Neural progenitor cell (in vitro differentiated cells): ENCODE measurements at regions not wholly inside any gene's neighbourhood (a gene's known extent, or its start where the extent isn't known, plus 50 kb on each side); places are given as distances from the start of the nearest gene placed in this dataset.

ENCODE experiments used
- DNase-seq: peaks from one replicate; pipeline ENCODE4 v3.0.0-alpha.2; 2016; ENCODE audit warnings: low spot score
- H2AFZ ChIP-seq: fragments of 200-600 bp; sonication (generic); replicated peaks from 2 replicates; pipeline ENCODE4 v1.6.1; 2016; ENCODE audit warnings: antibody characterized with exemption
- H3F3A ChIP-seq: fragments of 200-600 bp; sonication (generic); 2 replicates; pipeline ENCODE4 v1.6.1; 2016; ENCODE audit warnings: antibody characterized with exemption, low read depth
- H3K27ac ChIP-seq: fragments of 200-600 bp; sonication (generic); 2 replicates; pipeline ENCODE4 v1.5.1; 2016; ENCODE audit warnings: mild to moderate bottlenecking
- H3K27me3 ChIP-seq: fragments of 200-600 bp; sonication (generic); 2 replicates; pipeline ENCODE4 v1.6.1; 2016; ENCODE audit warnings: mild to moderate bottlenecking, moderate library complexity
- H3K36me3 ChIP-seq: fragments of 200-600 bp; sonication (generic); 2 replicates; pipeline ENCODE4 v1.5.1; 2016
- H3K4me1 ChIP-seq: fragments of 200-600 bp; sonication (generic); 2 replicates; pipeline ENCODE4 v1.6.1; 2016; ENCODE audit warnings: mixed run types
- H3K4me2 ChIP-seq: fragments of 200-600 bp; sonication (generic); 2 replicates; pipeline ENCODE4 v1.6.1; 2016
- H3K4me3 ChIP-seq: fragments of 200-600 bp; sonication (generic); 2 replicates; pipeline ENCODE4 v1.5.1; 2016
- H3K79me2 ChIP-seq: fragments of 200-600 bp; sonication (generic); 2 replicates; pipeline ENCODE4 v1.6.1; 2016; ENCODE audit warnings: low read depth
- H3K9ac ChIP-seq: fragments of 200-600 bp; sonication (generic); 2 replicates; pipeline ENCODE4 v1.6.1; 2016
- H3K9me3 ChIP-seq: fragments of 200-600 bp; sonication (generic); 2 replicates; pipeline ENCODE4 v1.5.1; 2016; ENCODE audit warnings: low read depth
- H4K20me1 ChIP-seq: fragments of 200-600 bp; sonication (generic); 2 replicates; pipeline ENCODE4 v1.6.1; 2016; ENCODE audit warnings: low read depth
- H3K27ac Mint-ChIP-seq: 3 replicates; pipeline ENCODE4 v1.8.0; 2021; ENCODE audit warnings: mixed read lengths
- H3K27me3 Mint-ChIP-seq: 2 replicates; pipeline ENCODE4 v1.8.0; 2022; ENCODE audit warnings: low read depth, mild to moderate bottlenecking, inconsistent platforms, moderate library complexity, mixed read lengths; ENCODE audit not compliant: insufficient read depth
- H3K36me3 Mint-ChIP-seq: 3 replicates; pipeline ENCODE4 v1.8.0; 2021; ENCODE audit warnings: mixed read lengths
- H3K4me1 Mint-ChIP-seq: 3 replicates; pipeline ENCODE4 v1.8.0; 2021; ENCODE audit warnings: mixed read lengths
- H3K4me3 Mint-ChIP-seq: 3 replicates; pipeline ENCODE4 v1.8.0; 2021; ENCODE audit warnings: mild to moderate bottlenecking, moderate library complexity, mixed read lengths
- H3K9me3 Mint-ChIP-seq: 3 replicates; pipeline ENCODE4 v1.8.0; 2020; ENCODE audit warnings: mixed read lengths
- EZH2 ChIP-seq: fragments of 200-600 bp; sonication (generic); IDR thresholded peaks from 2 replicates; pipeline ENCODE4 v1.6.1; 2017; ENCODE audit warnings: antibody characterized with exemption, mild to moderate bottlenecking, moderate library complexity
- EZH2phosphoT487 ChIP-seq: fragments of 200-600 bp; sonication (generic); IDR thresholded peaks from 2 replicates; pipeline ENCODE4 v1.6.1; 2017; ENCODE audit warnings: antibody characterized with exemption
- TF ChIP-seq, protein P1 (sequence below): fragments of 200-600 bp; sonication (generic); IDR thresholded peaks from 2 replicates; pipeline ENCODE4 v1.5.1; 2017; ENCODE audit warnings: antibody characterized with exemption, mild to moderate bottlenecking

DNA sequence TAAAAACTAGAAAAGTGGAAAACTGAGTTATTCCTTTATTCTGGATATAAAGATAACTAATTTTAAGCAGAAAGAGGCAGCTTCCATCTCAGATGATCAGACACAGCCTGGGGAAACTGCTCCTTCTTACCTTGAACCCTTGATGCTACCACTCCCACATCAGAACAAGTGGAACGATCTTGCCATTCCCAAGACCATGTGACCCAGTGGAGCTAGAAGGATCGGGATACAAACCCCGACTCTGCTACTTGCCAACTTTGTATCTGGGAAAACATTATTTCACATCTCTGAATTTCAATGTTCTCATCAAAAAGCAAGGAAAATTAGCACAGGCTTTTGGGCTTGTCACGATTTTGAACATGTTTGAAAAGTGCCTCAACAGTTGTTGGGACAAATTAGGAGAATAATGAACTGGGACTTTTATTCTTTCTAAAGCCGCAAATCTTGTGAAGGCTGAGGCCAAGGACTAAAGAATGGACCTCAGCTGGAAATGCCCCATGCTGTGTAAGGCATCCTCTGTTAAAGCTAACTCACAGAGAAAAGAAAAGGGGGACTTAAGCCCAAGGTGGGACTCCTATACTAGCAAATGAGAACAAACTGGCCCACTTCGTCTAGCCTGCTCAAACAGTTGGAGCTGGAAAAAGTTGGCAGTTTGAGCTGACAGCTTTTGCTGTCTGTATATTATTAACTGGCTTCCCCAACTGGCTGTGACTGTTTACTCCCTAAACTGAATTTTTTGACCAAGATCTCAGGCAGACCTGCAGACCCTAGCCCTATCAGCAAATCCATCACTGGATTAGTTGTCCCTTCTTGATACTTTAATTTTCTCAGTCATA lies 552.3 kb downstream of the EFNA5 start:
- Histone ChIP-seq H4K20me1 (peaks cover 11% of the 10 kb centered on the region), H3K79me2 (no peaks in the 10 kb centered on the region), H3K9ac (no peak overlapping the region), H3K4me2 (peak overlapping the region; percentile 65), H3K36me3 (no peaks in the 10 kb centered on the region), H3K9me3 (no peaks in the 10 kb centered on the region), H3K4me1 (peaks cover 47% of the 10 kb centered on the region), H3K27me3 (no peaks in the 10 kb centered on the region), H3K4me3 (peak overlapping the region; percentile 14), H3F3A (peaks cover 22% of the 10 kb centered on the region), H3K27ac (no peak overlapping the region), H2AFZ (no peak overlapping the region)
- peak; percentile 74 for DNase-seq
- TF ChIP-seq, protein P1, sequence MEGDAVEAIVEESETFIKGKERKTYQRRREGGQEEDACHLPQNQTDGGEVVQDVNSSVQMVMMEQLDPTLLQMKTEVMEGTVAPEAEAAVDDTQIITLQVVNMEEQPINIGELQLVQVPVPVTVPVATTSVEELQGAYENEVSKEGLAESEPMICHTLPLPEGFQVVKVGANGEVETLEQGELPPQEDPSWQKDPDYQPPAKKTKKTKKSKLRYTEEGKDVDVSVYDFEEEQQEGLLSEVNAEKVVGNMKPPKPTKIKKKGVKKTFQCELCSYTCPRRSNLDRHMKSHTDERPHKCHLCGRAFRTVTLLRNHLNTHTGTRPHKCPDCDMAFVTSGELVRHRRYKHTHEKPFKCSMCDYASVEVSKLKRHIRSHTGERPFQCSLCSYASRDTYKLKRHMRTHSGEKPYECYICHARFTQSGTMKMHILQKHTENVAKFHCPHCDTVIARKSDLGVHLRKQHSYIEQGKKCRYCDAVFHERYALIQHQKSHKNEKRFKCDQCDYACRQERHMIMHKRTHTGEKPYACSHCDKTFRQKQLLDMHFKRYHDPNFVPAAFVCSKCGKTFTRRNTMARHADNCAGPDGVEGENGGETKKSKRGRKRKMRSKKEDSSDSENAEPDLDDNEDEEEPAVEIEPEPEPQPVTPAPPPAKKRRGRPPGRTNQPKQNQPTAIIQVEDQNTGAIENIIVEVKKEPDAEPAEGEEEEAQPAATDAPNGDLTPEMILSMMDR, result no peak
- TF ChIP-seq EZH2 (no peak), EZH2phosphoT487 (no peak)
- Mint-ChIP-seq H3K27me3 (no peaks in the 10 kb centered on the region), H3K27ac (no peak overlapping the region), H3K9me3 (no peaks in the 10 kb centered on the region), H3K36me3 (no peaks in the 10 kb centered on the region), H3K4me3 (no peak overlapping the region), H3K4me1 (peaks cover 28% of the 10 kb centered on the region)

DNA sequence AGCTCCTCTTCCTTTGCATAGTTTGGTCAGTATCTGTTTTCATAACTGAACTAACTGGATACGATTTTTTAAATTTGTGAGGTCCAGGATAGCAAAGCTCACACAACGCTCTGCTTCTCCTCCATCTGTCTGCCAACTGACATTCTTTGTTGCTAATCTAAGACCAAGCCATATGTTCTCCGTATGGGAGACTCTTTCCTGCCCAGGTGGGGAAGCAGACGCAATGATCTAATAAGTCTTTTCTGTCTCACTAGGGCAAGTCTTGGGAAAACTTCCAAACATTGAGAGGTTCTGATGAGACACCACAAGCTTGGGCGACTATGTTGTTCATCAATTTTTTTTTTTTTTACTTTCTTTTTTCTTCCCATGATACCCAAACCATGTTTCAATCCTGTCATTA lies 558.5 kb downstream of the EFNA5 start:
- H3K9me3 ChIP-seq, result no peaks in the 10 kb centered on the region
- no peaks in the 10 kb centered on the region for H3K79me2 ChIP-seq
- H3K4me3 ChIP-seq, result no peak overlapping the region
- Mint-ChIP-seq H3K4me1 (peaks cover 6% of the 10 kb centered on the region), H3K27me3 (peaks cover 3% of the 10 kb centered on the region), H3K36me3 (peaks cover 3% of the 10 kb centered on the region), H3K27ac (no peak overlapping the region), H3K4me3 (no peak overlapping the region), H3K9me3 (peaks cover 6% of the 10 kb centered on the region)
- H4K20me1 ChIP-seq, result no peaks in the 10 kb centered on the region
- no peak overlapping the region for H2AFZ ChIP-seq
- no peak overlapping the region for H3K9ac ChIP-seq
- H3F3A ChIP-seq, result no peaks in the 10 kb centered on the region
- H3K4me2 ChIP-seq, result no peak overlapping the region
- no peaks in the 10 kb centered on the region for H3K36me3 ChIP-seq
- no peak overlapping the region for H3K27ac ChIP-seq
- H3K4me1 ChIP-seq, result peaks cover 9% of the 10 kb centered on the region
- DNase-seq, result no peak
- TF ChIP-seq, protein P1, result no peak
- no peak for TF ChIP-seq EZH2
- TF ChIP-seq EZH2phosphoT487, result no peak
- no peaks in the 10 kb centered on the region for H3K27me3 ChIP-seq

DNA sequence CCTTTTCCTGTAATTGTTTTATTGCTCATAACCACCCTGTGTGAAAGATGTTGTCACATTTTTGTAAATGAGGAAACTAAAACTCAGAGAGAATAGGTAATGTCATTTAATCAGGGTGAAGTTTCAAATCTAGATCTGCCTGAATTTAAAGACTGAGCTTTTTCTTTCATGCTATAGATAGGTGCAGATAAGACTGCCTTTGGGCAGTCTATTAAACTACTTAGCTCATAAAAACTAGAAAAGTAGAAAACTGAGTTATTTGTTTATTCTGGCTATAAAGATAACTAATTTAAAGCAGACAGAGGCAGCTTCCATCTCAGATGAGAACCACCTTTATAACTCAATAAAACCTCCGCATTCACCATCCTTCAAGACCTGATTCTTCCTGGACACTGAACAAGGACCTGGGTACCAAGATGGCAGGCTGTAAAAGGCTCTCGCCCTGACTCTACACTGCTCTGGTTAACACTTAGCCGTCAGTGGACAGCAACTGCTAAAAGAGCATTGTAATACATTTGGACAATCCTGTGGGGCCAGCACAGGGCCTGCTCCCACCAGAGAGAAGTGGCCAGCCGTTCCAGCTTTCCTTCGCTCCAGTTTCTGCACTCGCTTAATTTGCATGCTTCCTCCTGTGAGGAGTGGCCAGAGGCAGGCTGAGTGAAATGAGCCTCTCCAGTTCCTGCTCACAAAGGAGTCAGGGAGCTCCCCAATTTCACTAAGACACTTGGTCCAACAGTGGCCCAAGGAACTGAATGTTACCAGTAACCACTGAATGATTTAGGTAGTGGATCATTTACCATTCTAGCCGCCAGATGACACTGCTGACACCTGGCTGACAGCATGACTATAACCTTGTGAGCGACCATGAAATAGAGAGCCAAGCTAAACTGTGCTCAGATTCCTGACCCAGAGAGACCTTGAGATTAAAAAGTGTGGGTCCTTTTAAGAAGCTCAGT lies 566.4 kb downstream of the EFNA5 start:
- Mint-ChIP-seq H3K36me3 (no peaks in the 10 kb centered on the region), H3K27ac (no peak overlapping the region), H3K9me3 (peaks cover 7% of the 10 kb centered on the region), H3K4me3 (no peak overlapping the region), H3K4me1 (peaks cover 3% of the 10 kb centered on the region), H3K27me3 (no peaks in the 10 kb centered on the region)
- DNase-seq, result peak; percentile 26
- H3K27ac ChIP-seq, result no peak overlapping the region
- H3K4me1 ChIP-seq, result peaks cover 10% of the 10 kb centered on the region
- H3K27me3 ChIP-seq, result no peaks in the 10 kb centered on the region
- H3K9ac ChIP-seq, result no peak overlapping the region
- no peak for TF ChIP-seq EZH2phosphoT487
- TF ChIP-seq, protein P1, result peak; percentile 23
- TF ChIP-seq EZH2, result no peak
- peak overlapping the region; percentile 15 for H2AFZ ChIP-seq
- H3K9me3 ChIP-seq, result no peaks in the 10 kb centered on the region
- H3K79me2 ChIP-seq, result no peaks in the 10 kb centered on the region
- no peaks in the 10 kb centered on the region for H3K36me3 ChIP-seq
- no peak overlapping the region for H3K4me2 ChIP-seq
- no peaks in the 10 kb centered on the region for H4K20me1 ChIP-seq
- H3F3A ChIP-seq, result no peaks in the 10 kb centered on the region
- H3K4me3 ChIP-seq, result no peak overlapping the region
